ENCODE measurements at regions not wholly inside any gene's neighbourhood (a gene's known extent, or its start where the extent isn't known, plus 50 kb on each side); places are given as distances from the start of the nearest gene placed in this dataset.

DNA sequence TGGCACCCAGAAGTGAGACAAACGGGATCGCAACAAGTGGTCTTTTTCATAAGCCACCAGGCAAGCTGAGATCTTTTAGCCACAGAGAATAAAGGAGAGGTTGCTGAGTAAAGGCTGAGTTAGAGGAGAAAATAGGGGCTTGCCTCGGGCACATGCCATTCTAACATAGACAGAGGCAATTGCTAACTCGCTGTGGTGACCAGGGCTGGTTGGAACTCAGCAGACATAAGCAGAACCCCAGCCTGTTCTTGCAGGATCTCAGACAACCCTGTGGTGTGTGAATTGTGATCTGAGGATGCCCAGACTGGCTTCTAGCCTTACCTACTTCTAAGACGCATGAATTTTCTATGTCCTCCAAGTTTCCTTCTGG lies 300.2 kb downstream of the CDCA7 start:
- H3K4me1 ChIP-seq (ENCODE audit: insufficient read depth, low read length) = no peaks in the 10 kb centered on the region
- H3K9ac ChIP-seq (ENCODE audit: low read depth, low read length) = no peak overlapping the region
- no peak overlapping the region for H3K27ac ChIP-seq (ENCODE audit: low read length)
- TF ChIP-seq, protein P1, sequence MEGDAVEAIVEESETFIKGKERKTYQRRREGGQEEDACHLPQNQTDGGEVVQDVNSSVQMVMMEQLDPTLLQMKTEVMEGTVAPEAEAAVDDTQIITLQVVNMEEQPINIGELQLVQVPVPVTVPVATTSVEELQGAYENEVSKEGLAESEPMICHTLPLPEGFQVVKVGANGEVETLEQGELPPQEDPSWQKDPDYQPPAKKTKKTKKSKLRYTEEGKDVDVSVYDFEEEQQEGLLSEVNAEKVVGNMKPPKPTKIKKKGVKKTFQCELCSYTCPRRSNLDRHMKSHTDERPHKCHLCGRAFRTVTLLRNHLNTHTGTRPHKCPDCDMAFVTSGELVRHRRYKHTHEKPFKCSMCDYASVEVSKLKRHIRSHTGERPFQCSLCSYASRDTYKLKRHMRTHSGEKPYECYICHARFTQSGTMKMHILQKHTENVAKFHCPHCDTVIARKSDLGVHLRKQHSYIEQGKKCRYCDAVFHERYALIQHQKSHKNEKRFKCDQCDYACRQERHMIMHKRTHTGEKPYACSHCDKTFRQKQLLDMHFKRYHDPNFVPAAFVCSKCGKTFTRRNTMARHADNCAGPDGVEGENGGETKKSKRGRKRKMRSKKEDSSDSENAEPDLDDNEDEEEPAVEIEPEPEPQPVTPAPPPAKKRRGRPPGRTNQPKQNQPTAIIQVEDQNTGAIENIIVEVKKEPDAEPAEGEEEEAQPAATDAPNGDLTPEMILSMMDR (IDR thresholded peaks at IDR 0.05; ENCODE audit: borderline replicate concordance, extremely low read depth, low read length, poor library complexity, severe bottlenecking) = no peak
- TF ChIP-seq EZH2 (IDR thresholded peaks at IDR 0.05; ENCODE audit: borderline replicate concordance, low read depth, low read length, severe bottlenecking) = no peak
- H2AFZ ChIP-seq (ENCODE audit: low read depth, low read length) = no peak overlapping the region
- DNase-seq = no peak
- H3K36me3 ChIP-seq (ENCODE audit: insufficient read depth, low read length) = no peaks in the 10 kb centered on the region
- H3K4me3 ChIP-seq (ENCODE audit: low read depth in 1 of 2, low read length in 2 of 2) = no peak overlapping the region
- no peaks in the 10 kb centered on the region for H3K9me3 ChIP-seq (ENCODE audit: insufficient read depth, low read length, severe bottlenecking)
- no peaks in the 10 kb centered on the region for H3K79me2 ChIP-seq (ENCODE audit: insufficient read depth, low read length)
- no peak overlapping the region for H3K4me2 ChIP-seq (ENCODE audit: insufficient read depth, low read length)
- no peaks in the 10 kb centered on the region for H4K20me1 ChIP-seq (ENCODE audit: insufficient read depth, low read length)
- no peaks in the 10 kb centered on the region for H3K27me3 ChIP-seq (ENCODE audit: insufficient read depth, low read length, poor library complexity)
- ATAC-seq (ENCODE audit: insufficient read depth, low read depth) = no peak

DNA sequence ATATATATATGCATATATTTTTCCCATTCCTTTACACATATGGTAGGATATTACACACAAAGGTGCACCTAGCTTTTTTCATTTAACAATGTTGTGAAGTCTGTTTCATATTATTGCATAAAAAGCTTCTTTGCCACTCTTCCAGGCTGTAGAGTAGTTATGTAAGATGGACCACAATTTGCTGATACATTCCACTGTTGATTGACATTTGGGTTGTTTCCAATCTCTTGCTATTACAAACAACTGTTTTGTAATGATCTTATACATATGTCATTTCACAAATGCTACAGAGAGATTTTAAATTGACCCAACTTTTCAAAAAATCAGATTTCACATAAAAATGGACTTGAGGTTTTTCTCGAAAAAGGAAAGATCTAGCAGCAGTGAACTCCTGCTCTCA lies 301.4 kb downstream of the CDCA7 start:
- Histone ChIP-seq H3K27ac (ENCODE audit: low read length) (no peak overlapping the region), H4K20me1 (ENCODE audit: insufficient read depth, low read length) (no peaks in the 10 kb centered on the region), H3K36me3 (ENCODE audit: insufficient read depth, low read length) (no peaks in the 10 kb centered on the region), H2AFZ (ENCODE audit: low read depth, low read length) (no peak overlapping the region), H3K9ac (ENCODE audit: low read depth, low read length) (no peak overlapping the region), H3K4me1 (ENCODE audit: insufficient read depth, low read length) (no peaks in the 10 kb centered on the region), H3K9me3 (ENCODE audit: insufficient read depth, low read length, severe bottlenecking) (no peaks in the 10 kb centered on the region), H3K27me3 (ENCODE audit: insufficient read depth, low read length, poor library complexity) (no peaks in the 10 kb centered on the region), H3K4me2 (ENCODE audit: insufficient read depth, low read length) (no peak overlapping the region), H3K79me2 (ENCODE audit: insufficient read depth, low read length) (no peaks in the 10 kb centered on the region), H3K4me3 (ENCODE audit: low read depth in 1 of 2, low read length in 2 of 2) (no peak overlapping the region)
- DNase-seq = no peak
- TF ChIP-seq, protein P1 (IDR thresholded peaks at IDR 0.05; ENCODE audit: borderline replicate concordance, extremely low read depth, low read length, poor library complexity, severe bottlenecking) = no peak
- no peak for TF ChIP-seq EZH2 (IDR thresholded peaks at IDR 0.05; ENCODE audit: borderline replicate concordance, low read depth, low read length, severe bottlenecking)
- no peak for ATAC-seq (ENCODE audit: insufficient read depth, low read depth)

DNA sequence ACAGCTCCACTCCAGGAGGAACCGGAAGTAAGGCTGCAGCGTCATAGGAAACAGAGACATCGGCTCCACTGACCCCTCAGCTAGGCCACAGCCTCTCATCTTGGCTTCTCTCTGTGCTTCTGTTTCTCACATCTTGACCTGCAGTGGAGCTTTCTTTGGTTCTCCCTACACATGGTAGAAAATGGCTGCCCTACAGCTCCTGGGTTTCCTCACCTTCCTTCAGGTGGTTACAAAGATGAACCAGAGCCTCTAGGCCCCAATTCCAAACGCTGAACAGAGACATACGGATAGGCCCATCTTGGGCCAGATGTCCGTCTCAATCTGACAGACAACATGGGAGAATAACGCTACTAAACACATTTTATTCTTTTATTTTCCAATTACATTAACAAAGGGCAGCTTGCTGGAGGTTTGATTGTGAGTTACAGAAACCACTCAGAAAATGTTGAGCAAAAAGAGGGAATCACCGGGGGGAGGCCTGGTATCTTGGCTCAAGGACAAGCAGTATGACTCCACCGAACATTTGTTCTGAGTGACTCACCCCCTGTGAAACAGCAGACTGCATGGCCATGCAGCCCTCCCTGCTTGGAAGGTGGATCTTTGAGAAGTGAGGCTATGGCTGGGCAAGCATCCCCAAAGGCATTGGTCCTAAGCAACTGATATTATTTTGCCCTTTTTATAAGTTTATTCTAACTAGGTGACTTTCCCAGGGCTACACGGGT lies 303.5 kb downstream of the CDCA7 start:
- no peaks in the 10 kb centered on the region for H4K20me1 ChIP-seq (ENCODE audit: insufficient read depth, low read length)
- no peak for ATAC-seq (ENCODE audit: insufficient read depth, low read depth)
- TF ChIP-seq EZH2 (IDR thresholded peaks at IDR 0.05; ENCODE audit: borderline replicate concordance, low read depth, low read length, severe bottlenecking) = no peak
- TF ChIP-seq, protein P1 (IDR thresholded peaks at IDR 0.05; ENCODE audit: borderline replicate concordance, extremely low read depth, low read length, poor library complexity, severe bottlenecking) = no peak
- no peaks in the 10 kb centered on the region for H3K4me1 ChIP-seq (ENCODE audit: insufficient read depth, low read length)
- no peaks in the 10 kb centered on the region for H3K9me3 ChIP-seq (ENCODE audit: insufficient read depth, low read length, severe bottlenecking)
- no peak overlapping the region for H3K4me3 ChIP-seq (ENCODE audit: low read depth in 1 of 2, low read length in 2 of 2)
- H3K27me3 ChIP-seq (ENCODE audit: insufficient read depth, low read length, poor library complexity) = peaks cover 3% of the 10 kb centered on the region
- no peak overlapping the region for H2AFZ ChIP-seq (ENCODE audit: low read depth, low read length)
- DNase-seq = no peak
- no peak overlapping the region for H3K27ac ChIP-seq (ENCODE audit: low read length)
- H3K9ac ChIP-seq (ENCODE audit: low read depth, low read length) = no peak overlapping the region
- no peaks in the 10 kb centered on the region for H3K79me2 ChIP-seq (ENCODE audit: insufficient read depth, low read length)
- H3K36me3 ChIP-seq (ENCODE audit: insufficient read depth, low read length) = no peaks in the 10 kb centered on the region
- no peak overlapping the region for H3K4me2 ChIP-seq (ENCODE audit: insufficient read depth, low read length)

Measured in DND-41 (cell line).